ENCODE measurements at regions not wholly inside any gene's neighbourhood (a gene's known extent, or its start where the extent isn't known, plus 50 kb on each side); places are given as distances from the start of the nearest gene placed in this dataset.
A peak's percentile ranks its signal among the peaks of the same experiment; 100 is the strongest.

DNA sequence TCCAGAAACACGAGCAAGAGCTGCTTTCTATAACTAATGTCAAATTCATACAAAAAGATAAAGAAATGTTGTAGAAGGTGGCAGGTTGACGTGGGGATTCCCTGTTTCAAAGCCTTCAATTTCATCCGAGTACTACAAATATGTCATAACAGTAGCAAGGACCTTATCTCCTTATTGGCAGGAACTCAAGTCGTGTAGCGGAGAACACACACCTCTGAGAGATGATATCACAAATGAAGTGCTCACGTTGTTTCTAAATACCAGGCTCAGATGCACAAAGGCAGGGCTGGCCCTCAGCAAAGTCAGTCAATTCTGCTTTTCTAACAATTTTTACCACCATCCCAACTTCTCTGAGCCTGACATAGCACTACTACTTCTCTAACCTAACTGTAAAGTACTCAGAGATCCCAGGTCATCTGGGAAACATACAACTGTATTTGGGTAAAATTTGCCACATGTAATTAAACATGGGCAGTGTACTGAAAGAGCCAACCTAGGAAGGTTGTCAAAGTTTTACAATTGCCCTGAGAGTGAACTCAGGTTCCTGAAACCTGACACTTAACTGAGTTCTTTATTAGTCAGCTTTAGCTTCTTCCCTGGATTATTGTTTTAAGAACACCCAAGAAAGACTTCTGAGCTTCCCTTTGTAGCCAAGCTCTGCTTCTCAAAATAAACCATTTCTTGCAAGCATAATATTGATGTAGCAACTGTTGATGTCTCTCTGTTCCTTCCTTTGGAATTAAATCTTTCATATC, 813.7 kb upstream of the ACVR2A start:
- Mint-ChIP-seq H3K4me1 (ENCODE audit: low read depth) (peaks cover 35% of the 10 kb centered on the region), H3K27ac (peak overlapping the region; percentile 46), H3K27me3 (peaks cover 7% of the 10 kb centered on the region), H3K36me3 (ENCODE audit: insufficient read depth) (no peaks in the 10 kb centered on the region), H3K4me3 (ENCODE audit: low read depth) (no peak overlapping the region), H3K9me3 (ENCODE audit: low read depth) (peaks cover 2% of the 10 kb centered on the region)
- no peak for DNase-seq (ENCODE audit: low spot score, unreplicated experiment)
- TF ChIP-seq, protein P1, sequence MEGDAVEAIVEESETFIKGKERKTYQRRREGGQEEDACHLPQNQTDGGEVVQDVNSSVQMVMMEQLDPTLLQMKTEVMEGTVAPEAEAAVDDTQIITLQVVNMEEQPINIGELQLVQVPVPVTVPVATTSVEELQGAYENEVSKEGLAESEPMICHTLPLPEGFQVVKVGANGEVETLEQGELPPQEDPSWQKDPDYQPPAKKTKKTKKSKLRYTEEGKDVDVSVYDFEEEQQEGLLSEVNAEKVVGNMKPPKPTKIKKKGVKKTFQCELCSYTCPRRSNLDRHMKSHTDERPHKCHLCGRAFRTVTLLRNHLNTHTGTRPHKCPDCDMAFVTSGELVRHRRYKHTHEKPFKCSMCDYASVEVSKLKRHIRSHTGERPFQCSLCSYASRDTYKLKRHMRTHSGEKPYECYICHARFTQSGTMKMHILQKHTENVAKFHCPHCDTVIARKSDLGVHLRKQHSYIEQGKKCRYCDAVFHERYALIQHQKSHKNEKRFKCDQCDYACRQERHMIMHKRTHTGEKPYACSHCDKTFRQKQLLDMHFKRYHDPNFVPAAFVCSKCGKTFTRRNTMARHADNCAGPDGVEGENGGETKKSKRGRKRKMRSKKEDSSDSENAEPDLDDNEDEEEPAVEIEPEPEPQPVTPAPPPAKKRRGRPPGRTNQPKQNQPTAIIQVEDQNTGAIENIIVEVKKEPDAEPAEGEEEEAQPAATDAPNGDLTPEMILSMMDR (IDR thresholded peaks at IDR 0.05; ENCODE audit: unreplicated experiment), result no peak

DNA sequence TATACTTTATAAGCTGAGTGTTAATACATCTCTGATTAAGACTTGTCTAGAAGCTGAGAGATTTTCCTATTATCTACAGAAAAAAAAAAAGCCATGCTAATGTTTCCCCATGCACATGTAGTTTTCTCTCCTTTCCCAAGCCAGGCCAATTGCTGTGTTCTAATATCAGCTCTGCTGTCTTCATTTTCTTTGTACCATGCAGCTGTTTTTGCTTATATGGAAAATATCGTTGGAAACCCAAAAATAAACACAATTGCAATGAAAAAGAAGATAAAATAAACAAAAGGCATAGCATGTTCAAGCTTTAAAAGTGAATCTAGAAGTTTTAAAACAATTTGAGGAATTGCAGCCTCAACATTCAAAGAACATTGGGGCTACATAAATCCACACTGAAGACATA, 817.4 kb upstream of the ACVR2A start:
- no peak for DNase-seq (ENCODE audit: low spot score, unreplicated experiment)
- H3K9me3 Mint-ChIP-seq (ENCODE audit: low read depth), result peaks cover 8% of the 10 kb centered on the region
- peaks cover 7% of the 10 kb centered on the region for H3K27me3 Mint-ChIP-seq
- TF ChIP-seq, protein P1 (IDR thresholded peaks at IDR 0.05; ENCODE audit: unreplicated experiment), result no peak
- peaks cover 4% of the 10 kb centered on the region for H3K36me3 Mint-ChIP-seq (ENCODE audit: insufficient read depth)
- no peak overlapping the region for H3K4me3 Mint-ChIP-seq (ENCODE audit: low read depth)
- H3K4me1 Mint-ChIP-seq (ENCODE audit: low read depth), result peaks cover 28% of the 10 kb centered on the region
- H3K27ac Mint-ChIP-seq, result no peak overlapping the region

DNA sequence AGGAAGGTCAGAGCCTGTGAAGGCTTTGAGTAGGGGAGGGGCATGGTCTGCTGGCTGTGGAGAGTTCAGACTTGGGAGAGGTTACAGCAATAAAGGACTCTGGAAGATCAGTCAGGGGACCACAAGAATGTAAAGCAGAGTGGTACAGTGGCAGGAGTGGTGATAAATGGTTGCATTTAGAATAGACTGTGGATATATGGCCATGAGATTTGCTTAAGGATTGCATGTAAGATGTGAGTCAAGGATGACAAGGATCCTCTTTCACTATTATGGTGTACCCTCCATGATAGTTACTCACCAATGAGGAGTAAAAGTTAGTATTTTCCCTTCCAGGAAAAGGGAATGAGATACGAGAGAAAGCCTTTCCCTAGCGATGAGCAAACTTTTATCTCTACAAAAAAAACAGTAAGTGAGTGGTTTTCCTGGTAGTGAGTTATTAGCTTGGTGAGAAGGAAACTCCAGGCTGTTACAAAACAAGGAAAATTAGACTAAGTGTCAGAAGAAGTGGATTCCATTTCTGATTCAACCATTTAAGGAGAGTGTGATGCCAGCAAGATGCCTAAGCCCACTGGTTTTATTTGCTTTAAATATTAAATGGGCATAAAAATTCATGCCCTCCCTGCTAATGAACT, 818.0 kb upstream of the ACVR2A start:
- H3K27ac Mint-ChIP-seq, result no peak overlapping the region
- TF ChIP-seq, protein P1 (IDR thresholded peaks at IDR 0.05; ENCODE audit: unreplicated experiment), result no peak
- H3K27me3 Mint-ChIP-seq, result peaks cover 7% of the 10 kb centered on the region
- H3K4me3 Mint-ChIP-seq (ENCODE audit: low read depth), result no peak overlapping the region
- peaks cover 4% of the 10 kb centered on the region for H3K36me3 Mint-ChIP-seq (ENCODE audit: insufficient read depth)
- no peak for DNase-seq (ENCODE audit: low spot score, unreplicated experiment)
- peaks cover 11% of the 10 kb centered on the region for H3K9me3 Mint-ChIP-seq (ENCODE audit: low read depth)
- H3K4me1 Mint-ChIP-seq (ENCODE audit: low read depth), result peaks cover 24% of the 10 kb centered on the region

DNA sequence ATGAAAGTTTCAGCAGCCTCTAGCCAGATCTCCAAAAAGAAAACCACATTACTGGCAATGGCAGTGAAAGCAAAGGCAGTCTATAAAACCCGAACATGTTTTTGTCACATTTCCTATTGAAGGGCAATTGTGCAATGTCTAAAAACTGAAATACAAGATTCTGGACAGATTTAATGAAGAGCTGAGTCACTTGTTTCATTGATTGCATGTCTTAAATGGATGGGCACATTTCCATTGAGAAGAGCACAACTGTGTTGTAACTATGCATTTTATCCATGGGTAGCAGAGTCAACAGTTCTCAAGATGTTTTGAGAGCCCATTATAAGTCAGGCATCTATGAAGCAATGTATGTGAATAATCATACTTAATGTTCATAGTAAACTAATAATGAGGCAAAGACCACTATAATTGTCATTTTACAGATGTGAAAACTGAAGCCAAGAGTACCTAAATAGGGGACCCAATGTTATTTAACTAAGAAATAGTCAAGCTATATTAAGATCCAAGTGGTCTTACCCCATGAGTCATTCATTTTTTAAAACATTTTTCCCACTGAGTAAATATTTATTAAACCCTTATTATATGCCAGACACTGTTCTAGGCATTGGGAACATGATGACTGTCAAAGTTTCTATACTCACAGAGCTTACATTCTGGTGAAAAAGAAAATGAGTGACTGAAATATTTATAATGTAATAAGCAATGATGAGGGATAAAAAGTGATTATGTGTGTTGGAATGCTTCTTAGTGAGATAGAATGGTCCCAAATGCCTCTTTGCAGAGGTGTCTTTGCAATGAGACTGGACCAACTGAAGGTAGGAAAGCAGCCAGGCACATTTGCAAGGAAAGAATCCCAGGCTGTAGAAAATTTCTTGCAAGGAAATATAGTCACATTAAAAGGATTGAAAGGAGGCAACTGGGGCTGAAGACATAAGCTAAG, 818.9 kb upstream of the ACVR2A start:
- Mint-ChIP-seq H3K9me3 (ENCODE audit: low read depth) (peaks cover 11% of the 10 kb centered on the region), H3K36me3 (ENCODE audit: insufficient read depth) (peaks cover 4% of the 10 kb centered on the region), H3K27ac (no peak overlapping the region), H3K4me1 (ENCODE audit: low read depth) (peaks cover 15% of the 10 kb centered on the region), H3K4me3 (ENCODE audit: low read depth) (no peak overlapping the region), H3K27me3 (peaks cover 7% of the 10 kb centered on the region)
- DNase-seq (ENCODE audit: low spot score, unreplicated experiment), result no peak
- TF ChIP-seq, protein P1 (IDR thresholded peaks at IDR 0.05; ENCODE audit: unreplicated experiment), result no peak

DNA sequence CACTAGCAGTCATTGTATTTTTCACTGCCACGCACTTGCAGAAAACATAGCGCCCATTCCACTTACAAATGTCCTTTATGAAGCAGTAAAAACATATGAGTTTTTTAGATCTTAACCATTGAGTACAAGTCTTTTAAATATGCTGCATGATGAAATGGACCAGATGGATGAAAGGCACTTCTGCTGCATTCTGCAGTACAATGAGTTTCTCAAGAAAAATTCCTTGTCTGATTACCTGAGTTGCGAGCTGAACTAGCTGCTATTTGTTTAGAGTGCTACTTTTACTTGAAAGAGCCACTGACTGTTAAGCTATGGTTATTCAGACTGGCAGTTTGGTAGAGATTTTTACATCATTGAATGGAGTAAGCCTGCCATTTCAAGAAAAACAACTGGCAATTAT, 825.5 kb upstream of the ACVR2A start:
- no peak overlapping the region for H3K4me3 Mint-ChIP-seq (ENCODE audit: low read depth)
- no peak overlapping the region for H3K27ac Mint-ChIP-seq
- H3K27me3 Mint-ChIP-seq, result no peaks in the 10 kb centered on the region
- no peak for DNase-seq (ENCODE audit: low spot score, unreplicated experiment)
- peaks cover 9% of the 10 kb centered on the region for H3K9me3 Mint-ChIP-seq (ENCODE audit: low read depth)
- H3K36me3 Mint-ChIP-seq (ENCODE audit: insufficient read depth), result peaks cover 4% of the 10 kb centered on the region
- no peaks in the 10 kb centered on the region for H3K4me1 Mint-ChIP-seq (ENCODE audit: low read depth)
- TF ChIP-seq, protein P1 (IDR thresholded peaks at IDR 0.05; ENCODE audit: unreplicated experiment), result no peak

Measured in progenitor cell of endocrine pancreas (in vitro differentiated cells).